ENCODE measurements at regions not wholly inside any gene's neighbourhood (a gene's known extent, or its start where the extent isn't known, plus 50 kb on each side); places are given as distances from the start of the nearest gene placed in this dataset.
"Not testable (repeated sequence)": the region's sequence is repeated elsewhere in the genome, so short reads cannot be mapped to it uniquely, and the experiment has no call there.

DNA sequence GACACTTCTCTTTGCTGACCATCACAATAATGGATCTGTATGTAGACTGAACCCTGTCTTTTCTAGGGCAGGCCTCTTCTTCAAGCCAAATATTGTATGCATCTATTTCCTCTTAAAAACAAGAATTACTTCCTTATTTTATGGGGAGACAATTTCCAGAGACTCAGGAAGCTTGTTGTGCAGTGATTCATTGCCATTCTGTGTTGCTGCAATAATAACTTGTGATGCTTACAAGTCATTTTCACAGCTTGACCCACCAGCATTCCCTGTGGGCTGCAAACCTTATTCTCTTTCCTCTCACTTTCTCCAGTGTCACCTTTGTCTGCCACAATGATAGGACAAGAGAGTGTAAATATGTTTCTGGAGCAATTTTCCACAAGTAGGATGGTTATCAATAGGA is 276.7 kb upstream of the SGO1 start:
- DNase-seq: no peak

DNA sequence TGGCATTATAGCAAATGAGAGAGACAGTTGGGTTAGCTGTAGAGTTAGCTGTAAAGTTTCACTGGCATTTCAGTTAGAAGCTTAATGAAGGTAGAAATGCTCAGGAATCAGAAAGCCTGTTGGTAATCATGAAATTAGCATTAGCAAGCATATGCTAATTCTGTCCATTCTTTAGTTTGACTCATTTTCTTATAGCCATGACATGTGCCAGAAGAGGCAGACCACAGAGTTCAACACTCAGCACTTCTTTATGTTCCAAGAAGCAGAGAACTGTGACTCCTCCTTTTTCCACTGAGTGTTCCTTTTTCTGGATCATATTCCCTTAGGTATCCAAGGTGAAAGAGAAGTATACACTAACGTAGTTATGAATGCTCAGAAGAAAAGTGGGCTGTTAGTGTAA is 276.2 kb upstream of the SGO1 start:
- DNase-seq: no peak

DNA sequence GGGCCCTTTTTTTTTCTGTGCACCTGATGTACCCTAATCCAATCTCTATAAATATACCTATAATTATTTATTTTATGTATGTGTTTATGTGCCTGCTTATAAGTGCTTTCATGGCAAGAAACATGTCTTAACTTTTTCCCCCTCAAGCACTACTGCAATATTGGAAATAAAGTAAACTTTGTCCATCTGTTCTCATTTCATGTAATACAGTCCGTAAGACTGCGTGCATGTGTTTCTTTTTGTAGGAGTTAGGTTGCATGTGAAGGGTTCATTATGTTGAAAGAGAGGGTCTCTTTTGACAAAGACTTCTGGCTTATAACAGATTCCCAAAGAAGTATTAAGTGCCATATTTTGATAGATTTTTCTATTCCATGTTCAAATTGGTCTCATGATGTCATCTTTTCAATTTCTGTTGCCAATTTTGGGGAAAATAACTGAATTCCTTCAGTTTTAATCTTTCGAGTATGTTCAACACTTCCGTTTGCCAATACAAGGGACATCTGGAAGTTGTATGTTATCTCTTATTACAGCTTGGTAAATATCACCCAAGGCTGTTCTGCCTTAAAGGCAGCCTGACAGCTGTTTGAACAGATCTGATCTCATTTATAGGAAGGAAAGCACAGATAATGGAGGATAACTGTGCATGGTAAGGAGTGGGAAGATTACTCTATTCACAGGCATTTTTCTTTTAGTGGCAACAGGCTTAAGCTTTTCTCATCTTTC is 273.1 kb upstream of the SGO1 start:
- no peak for DNase-seq

DNA sequence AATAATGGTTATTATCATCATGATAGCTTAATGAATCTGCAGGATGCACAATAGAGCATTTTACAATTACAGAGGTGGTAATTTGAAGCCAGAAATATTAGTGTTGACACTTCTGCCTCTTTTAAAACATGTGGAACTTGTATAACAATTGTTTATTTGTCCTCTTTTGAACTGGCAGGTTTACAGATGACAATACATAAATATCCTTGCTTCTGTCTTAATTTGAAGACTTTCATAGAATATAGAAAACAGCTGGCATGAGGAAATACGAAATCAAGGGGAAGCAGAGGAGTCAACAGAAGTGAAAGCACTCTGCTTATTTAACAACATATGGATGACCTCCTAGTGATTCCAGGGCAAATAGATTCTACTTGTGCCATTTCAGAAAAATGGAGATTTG is 270.5 kb upstream of the SGO1 start:
- DNase-seq: no peak

DNA sequence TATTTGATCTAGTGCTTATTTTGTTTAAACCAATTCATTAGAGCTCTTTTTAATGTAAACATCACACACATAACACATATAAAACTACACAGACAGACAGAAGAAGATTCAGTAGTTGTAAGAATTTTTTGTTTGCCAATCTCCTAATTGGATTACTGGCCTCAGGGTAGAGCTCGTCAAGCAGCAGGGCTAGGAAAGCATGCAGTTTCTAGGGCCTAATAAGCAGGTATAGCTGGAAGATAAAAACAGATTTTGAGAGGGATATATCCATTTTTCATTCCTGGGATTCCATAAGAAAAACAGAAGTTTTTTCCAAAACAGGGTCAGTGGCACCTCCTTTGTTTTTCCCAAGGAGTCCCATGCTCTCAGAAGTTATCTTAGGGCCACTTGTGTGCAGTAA is 265.2 kb upstream of the SGO1 start:
- no peak for DNase-seq

DNA sequence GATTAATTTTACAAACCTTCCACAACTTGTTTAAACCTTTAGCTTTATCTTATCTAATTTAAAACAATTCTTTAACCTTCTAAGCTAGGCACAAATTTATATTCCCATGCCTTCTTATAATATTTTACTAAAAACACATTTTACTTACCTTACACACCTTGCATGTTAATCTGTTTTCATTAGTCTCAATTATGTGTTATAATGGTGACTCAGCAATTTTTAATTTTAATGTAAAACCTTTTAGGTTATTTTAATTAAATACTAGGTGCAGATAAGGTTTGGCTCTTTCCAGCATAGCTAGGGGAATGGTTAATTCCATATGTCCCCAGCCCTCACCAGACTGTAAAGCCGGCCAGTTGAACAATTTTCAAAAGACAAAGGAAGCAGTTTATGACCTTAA is 264.6 kb upstream of the SGO1 start:
- no peak for DNase-seq

DNA sequence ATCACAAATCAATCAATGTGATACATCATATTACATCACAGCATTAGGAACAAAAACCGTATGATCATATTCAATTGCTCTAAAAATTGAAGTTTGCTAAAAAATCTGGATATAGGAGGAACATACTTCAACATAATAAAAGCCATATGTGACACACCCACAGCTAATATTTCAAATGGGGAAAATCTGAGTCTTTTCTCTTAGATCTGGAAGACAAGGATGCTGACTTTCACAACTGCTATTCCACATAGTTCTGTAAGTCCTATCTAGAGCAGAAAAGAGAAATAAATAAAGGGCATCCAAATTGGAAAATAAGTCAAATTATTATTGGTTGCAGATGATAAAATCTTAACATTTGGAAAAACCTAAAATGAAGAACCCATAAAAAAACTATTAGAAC is 256.8 kb upstream of the SGO1 start:
- no peak for DNase-seq

DNA sequence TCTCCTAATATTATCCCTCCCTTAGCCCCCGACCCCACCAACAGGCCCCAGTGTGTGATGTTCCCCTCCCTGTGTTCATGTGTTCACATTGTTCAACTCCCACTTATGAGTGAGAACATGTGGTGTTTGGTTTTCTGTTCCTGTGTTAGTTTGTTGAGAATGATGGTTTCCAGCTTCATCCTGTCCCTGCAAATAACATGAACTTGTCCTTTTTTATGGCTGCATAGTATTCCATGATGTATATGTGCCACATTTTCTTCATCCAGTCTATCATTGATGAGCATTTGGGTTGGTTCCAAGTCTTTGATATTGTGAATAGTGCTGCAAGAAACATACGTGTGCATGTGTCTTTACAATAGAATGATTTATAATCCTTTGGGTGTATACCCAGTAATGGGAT is 241.3 kb upstream of the SGO1 start:
- DNase-seq: not testable (repeated sequence)

DNA sequence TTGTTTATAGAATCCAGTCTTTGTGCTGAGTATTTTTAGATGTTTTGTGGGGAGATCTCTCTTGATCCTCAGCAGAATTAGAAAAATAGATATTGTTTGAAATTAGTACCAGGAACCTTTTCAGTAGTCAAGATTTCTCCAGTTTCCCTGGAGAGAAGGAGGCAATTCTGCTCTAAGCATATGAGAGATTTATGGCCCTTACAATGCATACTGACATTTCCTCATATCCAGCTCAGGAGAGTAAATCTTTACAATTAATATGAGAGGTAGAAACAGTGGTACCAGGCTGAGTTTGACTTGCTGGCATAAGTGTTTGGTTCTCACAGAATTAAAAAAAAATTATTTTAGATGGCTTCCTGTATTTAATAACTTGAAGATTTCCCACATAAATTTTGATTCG is 239.1 kb upstream of the SGO1 start:
- no peak for DNase-seq

DNA sequence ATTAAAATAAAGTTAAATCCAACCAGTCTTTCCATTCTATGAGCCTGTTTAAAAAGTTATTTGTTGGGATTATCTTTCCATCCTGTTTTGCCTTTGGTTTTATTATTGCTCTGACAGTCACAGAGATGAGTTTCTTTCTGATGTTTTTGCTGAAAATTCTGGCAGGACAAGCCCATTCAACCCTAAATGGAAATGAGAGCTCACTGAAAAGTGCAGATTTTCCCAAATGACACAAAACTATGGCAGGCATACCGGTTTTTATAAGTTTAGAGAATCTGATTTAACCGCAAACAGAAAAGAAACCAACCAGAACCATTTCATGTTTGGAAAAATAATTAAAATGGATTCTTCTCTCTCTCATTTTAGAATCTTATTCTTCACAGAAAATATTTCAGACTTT is 238.1 kb upstream of the SGO1 start:
- no peak for DNase-seq

DNA sequence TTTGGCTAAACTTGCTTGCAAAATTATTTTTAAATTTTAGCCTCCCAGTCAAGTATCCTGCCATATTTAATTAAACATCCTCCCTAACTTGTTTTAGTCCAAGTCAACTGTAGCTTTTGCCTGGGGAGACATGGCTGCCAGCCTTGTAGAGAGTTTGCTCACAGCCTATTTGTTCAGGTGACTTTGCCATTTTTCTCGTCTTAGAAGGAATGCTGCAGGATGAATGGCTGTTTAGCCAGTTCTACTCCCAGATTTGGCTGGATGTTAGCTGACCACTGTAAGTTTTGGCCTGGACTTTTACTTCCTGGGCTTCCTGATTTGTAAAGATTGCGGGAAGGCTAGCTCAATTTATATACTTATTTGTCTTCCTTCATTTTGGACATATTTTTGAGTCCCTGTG is 236.4 kb upstream of the SGO1 start:
- no peak for DNase-seq

DNA sequence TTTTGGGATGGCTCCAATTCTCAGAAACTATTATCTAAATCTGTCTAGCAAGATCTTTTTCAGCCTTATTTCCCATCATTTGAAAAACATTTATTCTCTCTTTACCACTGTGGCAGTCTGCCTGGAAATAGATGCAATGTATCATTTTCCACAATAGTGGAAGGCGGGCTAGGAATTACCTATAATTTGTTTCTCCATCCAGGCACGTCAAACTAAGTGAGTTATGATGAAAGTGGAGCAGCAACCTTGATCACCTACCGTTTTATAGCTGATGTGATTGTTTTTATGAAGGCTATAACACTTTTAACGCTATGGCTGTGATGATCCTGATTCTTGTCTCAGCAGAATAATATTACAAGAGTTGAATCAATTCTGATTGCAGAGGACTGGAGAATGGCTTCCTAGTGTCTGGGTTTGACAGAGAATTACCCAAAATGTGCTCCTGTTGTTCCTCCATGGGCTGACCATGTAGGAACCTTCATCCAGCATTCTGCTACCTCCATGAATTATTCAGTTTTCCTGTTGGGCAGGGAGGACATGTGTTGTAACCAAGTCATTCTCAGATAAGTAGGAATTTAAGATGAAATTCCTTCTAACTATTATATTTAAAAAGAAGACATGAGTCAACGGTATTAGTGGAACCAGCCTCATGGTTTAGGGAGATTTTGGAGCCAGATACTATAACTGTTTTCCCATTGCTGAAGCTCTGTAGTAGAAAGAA is 231.5 kb upstream of the SGO1 start:
- no peak for DNase-seq

DNA sequence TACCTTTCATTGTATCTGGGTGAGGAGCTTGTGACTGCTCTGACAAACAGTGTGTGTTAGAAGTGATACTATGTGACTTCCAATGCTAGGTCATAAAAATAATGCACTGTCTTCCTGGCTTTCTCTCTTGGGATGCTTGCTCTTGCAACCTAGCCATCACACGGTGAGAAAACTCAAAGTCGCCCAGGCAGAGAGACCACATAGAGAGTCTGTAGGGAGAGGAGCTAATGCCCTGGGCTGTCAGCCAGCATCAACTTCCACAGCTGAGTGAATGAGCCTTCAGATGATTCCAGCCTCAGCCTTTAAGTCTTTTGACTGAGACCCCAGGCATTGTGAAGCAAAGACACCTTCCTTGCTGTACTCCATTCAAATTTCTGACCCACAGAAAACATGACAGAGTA is 220.6 kb upstream of the SGO1 start:
- DNase-seq: no peak

DNA sequence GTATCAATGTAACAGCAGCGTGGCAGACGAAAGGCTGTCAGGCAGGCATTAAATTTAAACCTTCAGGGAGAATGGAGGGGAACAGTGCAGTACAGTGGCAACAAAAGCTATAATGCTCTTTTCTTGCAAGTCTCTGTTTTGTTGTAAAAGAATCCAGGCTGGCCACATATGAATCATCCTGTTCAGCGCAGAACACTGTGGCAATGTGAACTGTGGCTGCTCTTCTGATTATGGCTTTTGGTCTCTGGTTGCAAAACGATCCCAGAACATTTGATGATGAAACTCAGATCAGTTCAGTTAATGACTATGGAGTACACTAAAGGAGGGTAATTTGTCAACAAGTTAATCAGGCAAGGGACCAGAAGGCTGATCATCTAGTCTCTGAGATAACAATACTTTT is 219.7 kb upstream of the SGO1 start:
- no peak for DNase-seq

DNA sequence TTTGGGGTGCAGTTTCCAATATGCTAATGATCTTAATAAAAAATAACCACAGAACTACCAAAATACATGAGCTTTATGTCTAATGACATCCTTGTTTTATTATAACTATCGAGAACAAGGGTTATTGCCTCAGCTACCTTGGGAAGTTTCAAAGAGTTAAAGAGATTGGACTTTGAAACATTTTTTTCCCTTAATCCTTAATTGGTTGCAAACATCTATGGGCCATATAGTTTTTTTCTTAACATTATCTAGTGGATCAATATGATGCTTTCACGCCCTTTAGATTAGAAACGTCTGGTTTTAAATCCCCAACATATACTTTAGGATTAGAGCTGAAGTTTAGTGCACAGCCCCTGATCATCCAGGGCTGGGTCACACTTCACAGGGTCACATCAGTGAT is 219.2 kb upstream of the SGO1 start:
- no peak for DNase-seq

DNA sequence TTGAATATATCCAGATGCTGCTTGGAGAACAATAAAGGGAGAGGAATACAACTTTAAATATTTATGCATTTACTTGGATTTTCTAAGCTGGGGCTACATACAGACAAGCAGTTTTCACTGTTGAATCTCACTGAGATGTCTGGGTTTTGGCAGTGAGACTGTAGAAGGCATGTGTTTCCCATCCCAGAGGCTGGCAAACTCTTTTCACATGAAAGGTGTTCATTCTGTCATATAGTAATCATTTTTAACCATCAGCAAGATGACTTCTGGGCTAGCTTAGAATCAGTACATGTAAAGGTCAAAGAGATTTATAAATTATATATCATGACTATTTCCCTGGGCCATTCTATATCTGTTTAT is 218.7 kb upstream of the SGO1 start:
- no peak for DNase-seq

DNA sequence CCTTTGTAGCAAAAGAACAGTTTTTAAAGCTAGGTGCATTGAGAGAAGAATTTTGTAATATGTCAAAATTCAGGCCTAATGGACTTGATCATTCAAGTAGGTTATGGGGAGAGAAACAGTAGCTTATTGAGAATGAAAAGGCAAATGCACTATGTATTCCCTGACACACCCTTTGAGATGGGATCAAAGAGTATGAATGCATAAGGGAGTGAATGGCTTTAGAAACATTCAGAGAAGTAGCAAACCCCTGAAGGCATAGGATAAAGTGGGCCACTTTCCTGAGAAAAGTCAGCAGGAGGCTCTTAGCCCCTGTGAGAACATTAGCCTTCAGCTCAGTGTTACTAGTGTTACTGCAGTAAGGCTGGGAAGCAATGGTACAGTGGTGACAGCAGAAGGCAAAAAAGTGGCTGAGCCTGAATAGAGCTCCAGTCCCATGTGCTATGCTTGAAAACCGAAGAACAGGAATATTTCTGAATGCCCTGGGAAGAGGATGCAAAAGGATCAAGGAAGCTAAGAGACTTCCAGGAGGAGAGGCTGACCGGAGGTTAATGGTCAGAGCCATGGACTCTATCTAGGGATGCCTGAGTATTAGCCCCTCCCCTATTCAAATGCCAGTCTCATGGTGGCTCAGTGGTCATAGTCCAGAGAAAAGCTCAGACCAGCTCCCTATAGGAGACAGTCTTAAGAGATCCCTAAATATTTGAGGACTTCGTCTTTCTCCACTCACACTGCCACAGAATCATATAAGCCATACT is 218.2 kb upstream of the SGO1 start:
- no peak for DNase-seq

DNA sequence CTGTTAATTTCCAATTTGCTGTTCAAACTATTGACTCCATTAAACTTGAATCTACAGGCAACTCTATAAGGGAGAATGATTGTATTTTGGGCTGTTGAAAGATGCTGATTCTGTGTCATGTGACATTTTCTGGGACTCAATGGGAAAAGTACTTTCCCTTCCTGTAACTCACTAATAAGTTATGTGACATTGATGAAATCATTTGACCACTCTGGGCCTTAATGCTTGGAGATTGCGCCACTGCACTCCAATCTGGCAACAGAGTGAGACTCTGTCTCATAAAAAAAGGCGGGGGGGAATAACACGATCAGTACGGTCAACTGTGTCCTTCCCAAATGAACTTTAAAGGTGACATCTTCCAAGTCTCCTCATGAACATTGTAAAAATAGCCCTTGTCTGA is 215.2 kb upstream of the SGO1 start:
- DNase-seq: no peak

DNA sequence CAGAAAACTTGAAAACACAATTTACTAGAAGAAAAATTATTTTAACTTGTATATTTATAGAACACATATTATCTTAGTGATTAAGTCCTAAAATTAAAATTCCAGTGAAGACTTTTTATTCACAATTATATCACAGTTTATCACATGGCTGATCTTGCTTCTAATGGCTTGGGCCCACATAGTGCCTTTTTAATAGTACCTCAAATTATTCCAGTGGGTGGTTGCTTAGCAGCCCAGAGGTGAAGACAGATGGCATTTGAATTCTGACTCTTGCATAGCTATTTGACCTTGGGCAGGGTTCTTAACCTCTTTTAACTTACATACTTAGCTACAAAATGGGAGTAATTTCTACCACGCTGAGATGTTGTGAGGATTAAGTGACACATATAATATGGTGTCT is 214.7 kb upstream of the SGO1 start:
- no peak for DNase-seq

DNA sequence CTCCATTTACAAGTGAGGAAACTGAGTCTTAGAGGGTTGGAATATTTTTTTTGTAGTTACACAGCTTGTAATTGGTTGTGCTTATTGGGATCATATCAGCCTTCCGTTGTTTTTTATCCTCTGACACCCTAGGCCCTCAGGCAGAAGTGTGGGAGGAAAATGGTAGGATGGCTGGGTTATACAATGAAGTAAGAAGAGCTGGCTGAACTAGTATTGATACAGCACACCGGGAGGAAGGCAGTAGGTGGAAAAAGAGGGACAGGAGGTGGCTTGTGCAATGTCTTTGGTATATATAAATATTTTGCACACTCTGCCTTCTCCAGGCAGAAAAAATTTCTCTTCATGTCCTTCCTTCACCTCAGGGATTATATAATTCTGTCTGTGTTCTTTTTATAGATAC is 214.3 kb upstream of the SGO1 start:
- no peak for DNase-seq

DNA sequence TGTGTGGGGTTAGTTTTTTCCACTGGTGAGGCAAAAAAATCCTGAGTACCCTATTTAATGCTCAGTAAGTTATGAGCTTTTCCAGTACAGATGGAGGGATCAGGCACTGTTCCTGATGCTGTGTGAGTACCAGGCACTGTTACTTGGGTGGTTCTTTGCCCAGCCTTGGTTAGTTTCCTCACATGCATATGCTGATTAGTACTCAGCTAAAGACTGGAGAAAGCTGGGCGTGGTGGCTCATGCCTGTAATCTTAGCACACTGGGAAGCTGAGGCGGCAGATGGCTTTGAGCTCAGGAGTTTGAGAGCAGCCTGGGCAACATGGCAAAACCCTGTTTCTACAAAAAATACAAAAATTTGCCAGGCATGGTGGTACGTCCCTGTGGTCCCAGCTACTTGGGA is 210.3 kb upstream of the SGO1 start:
- DNase-seq: no peak

DNA sequence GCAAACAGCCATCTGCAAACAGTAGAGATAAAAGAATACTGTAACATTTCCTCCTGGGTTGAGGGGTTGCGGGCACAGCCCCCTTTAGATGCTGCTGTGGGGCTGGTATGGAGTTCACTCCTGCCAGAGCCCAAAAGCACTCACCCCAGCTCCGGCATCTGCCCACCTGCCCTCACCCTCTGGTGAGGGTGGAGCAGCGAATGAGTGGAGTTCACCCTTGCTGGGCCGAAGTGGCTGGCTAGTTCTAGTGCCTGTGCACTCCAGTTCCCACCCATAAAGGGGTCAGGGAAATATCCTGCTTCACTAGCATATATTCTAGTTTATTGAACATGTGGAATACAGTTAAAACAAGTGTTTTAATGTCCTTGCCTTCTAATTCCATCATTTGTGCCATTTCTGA is 209.7 kb upstream of the SGO1 start:
- no peak for DNase-seq

DNA sequence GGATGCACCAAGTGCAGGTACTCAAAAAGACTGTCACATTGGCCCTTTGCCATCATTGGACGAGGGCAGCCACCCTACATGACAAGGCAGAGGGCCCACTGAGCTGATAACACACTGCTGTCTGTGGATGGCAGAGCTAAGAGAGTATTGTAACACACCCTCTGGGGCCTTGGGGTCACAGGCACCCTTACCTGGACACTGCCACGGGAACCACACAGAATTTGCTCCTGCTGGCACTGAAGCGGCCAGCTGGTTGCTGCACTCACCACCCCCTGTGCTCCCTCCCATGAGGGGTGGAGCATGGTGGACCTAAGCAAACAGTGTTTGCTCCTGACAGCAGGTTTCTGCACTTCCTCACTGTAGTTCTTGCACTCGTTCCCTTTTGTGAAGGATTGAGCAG is 208.2 kb upstream of the SGO1 start:
- DNase-seq: no peak

DNA sequence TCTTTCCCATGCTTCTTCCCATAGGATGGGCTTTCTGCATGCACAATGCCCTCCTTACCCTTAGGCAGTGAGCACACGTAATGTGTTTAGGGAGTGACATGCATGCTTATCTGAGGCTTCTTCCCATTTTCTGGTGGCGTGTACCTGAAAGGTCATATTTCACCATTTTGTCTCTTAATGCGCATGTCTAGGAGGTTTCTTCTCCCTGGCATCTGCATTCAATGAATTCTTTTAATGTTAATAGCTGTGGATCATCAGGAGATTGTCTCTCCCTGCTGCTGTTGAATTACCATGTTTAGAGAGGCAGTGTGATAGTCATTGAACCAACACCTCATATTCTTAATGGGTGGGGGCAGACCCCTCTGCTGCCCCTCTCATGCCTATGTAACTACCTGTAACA is 205.6 kb upstream of the SGO1 start:
- no peak for DNase-seq
